ENCODE measurements at regions not wholly inside any gene's neighbourhood (a gene's known extent, or its start where the extent isn't known, plus 50 kb on each side); places are given as distances from the start of the nearest gene placed in this dataset.

- DNase-seq (ENCODE audit: low read depth in 2 of 3, low spot score in 1 of 3), result no peak
Observed at GRCh38 chr12:76226397-76226796, 121.8 kb downstream of the BBS10 start.

GRCh38 chr12:76223869-76224268 is 124.3 kb downstream of the BBS10 start:
- DNase-seq (ENCODE audit: low read depth in 2 of 3, low spot score in 1 of 3), result no peak

GRCh38 chr12:76220980-76221379 is 127.2 kb downstream of the BBS10 start:
- DNase-seq (ENCODE audit: low read depth in 2 of 3, low spot score in 1 of 3), result no peak

GRCh38 chr12:76219806-76220205 is 128.4 kb downstream of the BBS10 start:
- DNase-seq (ENCODE audit: low read depth in 2 of 3, low spot score in 1 of 3), result no peak

GRCh38 chr12:76216585-76217472 is 131.4 kb downstream of the BBS10 start:
- no peak for DNase-seq (ENCODE audit: low read depth in 2 of 3, low spot score in 1 of 3)

- DNase-seq (ENCODE audit: low read depth in 2 of 3, low spot score in 1 of 3), result no peak
Observed at GRCh38 chr12:76208129-76208528, 123.6 kb upstream of the NAP1L1 start.

- DNase-seq (ENCODE audit: low read depth in 2 of 3, low spot score in 1 of 3), result no peak
Observed at GRCh38 chr12:76206677-76207072, 122.2 kb upstream of the NAP1L1 start.

- no peak for DNase-seq (ENCODE audit: low read depth in 2 of 3, low spot score in 1 of 3)
Observed at GRCh38 chr12:76206039-76206676, 121.7 kb upstream of the NAP1L1 start.

- no peak for DNase-seq (ENCODE audit: low read depth in 2 of 3, low spot score in 1 of 3)
Observed at GRCh38 chr12:76202621-76203020, 118.1 kb upstream of the NAP1L1 start.

- no peak for DNase-seq (ENCODE audit: low read depth in 2 of 3, low spot score in 1 of 3)
Observed at GRCh38 chr12:76201758-76202157, 117.3 kb upstream of the NAP1L1 start.

GRCh38 chr12:76201316-76201715 is 116.8 kb upstream of the NAP1L1 start:
- DNase-seq (ENCODE audit: low read depth in 2 of 3, low spot score in 1 of 3), result no peak

GRCh38 chr12:76199808-76200207 is 115.3 kb upstream of the NAP1L1 start:
- DNase-seq (ENCODE audit: low read depth in 2 of 3, low spot score in 1 of 3), result no peak

GRCh38 chr12:76198839-76199238 is 114.4 kb upstream of the NAP1L1 start:
- DNase-seq (ENCODE audit: low read depth in 2 of 3, low spot score in 1 of 3), result no peak

GRCh38 chr12:76197283-76197682 is 112.8 kb upstream of the NAP1L1 start:
- no peak for DNase-seq (ENCODE audit: low read depth in 2 of 3, low spot score in 1 of 3)

GRCh38 chr12:76195920-76196319 is 111.4 kb upstream of the NAP1L1 start:
- no peak for DNase-seq (ENCODE audit: low read depth in 2 of 3, low spot score in 1 of 3)

GRCh38 chr12:76194724-76195123 is 110.2 kb upstream of the NAP1L1 start:
- DNase-seq (ENCODE audit: low read depth in 2 of 3, low spot score in 1 of 3), result no peak

- no peak for DNase-seq (ENCODE audit: low read depth in 2 of 3, low spot score in 1 of 3)
Observed at GRCh38 chr12:76193961-76194360, 109.5 kb upstream of the NAP1L1 start.

- DNase-seq (ENCODE audit: low read depth in 2 of 3, low spot score in 1 of 3), result no peak
Observed at GRCh38 chr12:76192416-76192815, 107.9 kb upstream of the NAP1L1 start.

GRCh38 chr12:76190299-76190698 is 105.8 kb upstream of the NAP1L1 start:
- DNase-seq (ENCODE audit: low read depth in 2 of 3, low spot score in 1 of 3), result no peak

GRCh38 chr12:76189851-76190250 is 105.4 kb upstream of the NAP1L1 start:
- DNase-seq (ENCODE audit: low read depth in 2 of 3, low spot score in 1 of 3), result no peak

- no peak for DNase-seq (ENCODE audit: low read depth in 2 of 3, low spot score in 1 of 3)
Observed at GRCh38 chr12:76187177-76187576, 102.7 kb upstream of the NAP1L1 start.

GRCh38 chr12:76186131-76186906 is 101.8 kb upstream of the NAP1L1 start:
- DNase-seq (ENCODE audit: low read depth in 2 of 3, low spot score in 1 of 3), result no peak
